ENCODE measurements at regions not wholly inside any gene's neighbourhood (a gene's known extent, or its start where the extent isn't known, plus 50 kb on each side); places are given as distances from the start of the nearest gene placed in this dataset.

GRCh38 chr17:15177343-15177742 is 87.8 kb downstream of the PMP22 start:
- Histone ChIP-seq H3K9me3 (ENCODE audit: control insufficient read depth, low read length) (no peaks in the 10 kb centered on the region), H3K4me3 (ENCODE audit: extremely low read depth, insufficient read depth, low read length, poor library complexity, severe bottlenecking) (no peak overlapping the region), H3K36me3 (ENCODE audit: control insufficient read depth, insufficient read depth, low read length) (no peaks in the 10 kb centered on the region), H3K4me1 (ENCODE audit: control insufficient read depth, insufficient read depth, low read length, poor library complexity, severe bottlenecking) (no peaks in the 10 kb centered on the region), H3K27ac (ENCODE audit: low read depth, low read length, severe bottlenecking) (no peak overlapping the region)
- WGBS, 2 experiments (ENCODE audit: insufficient coverage in 2 of 2): 100% methylated on average over 1 of the region's 2 CpGs; no CpG with 5 or more reads in 1 of the 2 experiments

- WGBS, 2 experiments (ENCODE audit: insufficient coverage in 2 of 2): 85% methylated on average over 3 to 5 of the region's 7 CpGs
- no peaks in the 10 kb centered on the region for H3K4me1 ChIP-seq (ENCODE audit: control insufficient read depth, insufficient read depth, low read length, poor library complexity, severe bottlenecking)
- H3K9me3 ChIP-seq (ENCODE audit: control insufficient read depth, low read length): no peaks in the 10 kb centered on the region
- H3K27ac ChIP-seq (ENCODE audit: low read depth, low read length, severe bottlenecking): no peak overlapping the region
- H3K4me3 ChIP-seq (ENCODE audit: extremely low read depth, insufficient read depth, low read length, poor library complexity, severe bottlenecking): no peak overlapping the region
- no peaks in the 10 kb centered on the region for H3K36me3 ChIP-seq (ENCODE audit: control insufficient read depth, insufficient read depth, low read length)
Observed at GRCh38 chr17:15175356-15175755, 89.8 kb downstream of the PMP22 start.

GRCh38 chr17:15171167-15172047 is 93.7 kb downstream of the PMP22 start:
- 30% methylated on average over 6 to 7 of the region's 9 CpGs for WGBS, 2 experiments (ENCODE audit: insufficient coverage in 2 of 2)
- H3K27ac ChIP-seq (ENCODE audit: low read depth, low read length, severe bottlenecking): no peak overlapping the region
- no peak overlapping the region for H3K4me3 ChIP-seq (ENCODE audit: extremely low read depth, insufficient read depth, low read length, poor library complexity, severe bottlenecking)
- no peaks in the 10 kb centered on the region for H3K4me1 ChIP-seq (ENCODE audit: control insufficient read depth, insufficient read depth, low read length, poor library complexity, severe bottlenecking)
- no peaks in the 10 kb centered on the region for H3K36me3 ChIP-seq (ENCODE audit: control insufficient read depth, insufficient read depth, low read length)
- H3K9me3 ChIP-seq (ENCODE audit: control insufficient read depth, low read length): no peaks in the 10 kb centered on the region

DNA sequence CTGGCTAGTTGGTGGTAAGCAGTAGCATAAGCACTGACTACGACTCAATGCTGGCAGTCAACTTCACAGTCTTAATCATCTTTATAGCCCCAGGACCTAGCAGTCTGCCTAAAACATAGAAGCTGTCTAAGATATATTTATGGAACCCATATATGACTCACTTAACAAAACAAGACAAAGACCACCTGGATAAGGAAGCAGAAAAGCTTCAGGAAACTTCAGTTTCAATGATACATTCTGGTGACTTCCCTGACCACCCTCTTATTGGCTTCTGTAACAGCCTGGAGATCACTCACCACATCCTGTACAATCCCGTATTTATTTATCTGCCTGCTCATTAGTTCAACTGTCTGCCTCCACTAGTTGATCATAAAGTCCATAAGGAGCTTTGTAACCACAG is 95.5 kb downstream of the PMP22 start:
- WGBS, 2 experiments (ENCODE audit: insufficient coverage in 2 of 2): 91 to 100% methylated on average over 1 to 2 of the region's 2 CpGs
- H3K27ac ChIP-seq (ENCODE audit: low read depth, low read length, severe bottlenecking): no peak overlapping the region
- H3K4me1 ChIP-seq (ENCODE audit: control insufficient read depth, insufficient read depth, low read length, poor library complexity, severe bottlenecking): no peaks in the 10 kb centered on the region
- no peak overlapping the region for H3K4me3 ChIP-seq (ENCODE audit: extremely low read depth, insufficient read depth, low read length, poor library complexity, severe bottlenecking)
- H3K36me3 ChIP-seq (ENCODE audit: control insufficient read depth, insufficient read depth, low read length): no peaks in the 10 kb centered on the region
- H3K9me3 ChIP-seq (ENCODE audit: control insufficient read depth, low read length): no peaks in the 10 kb centered on the region

GRCh38 chr17:15168379-15168778 is 96.7 kb downstream of the PMP22 start:
- Histone ChIP-seq H3K9me3 (ENCODE audit: control insufficient read depth, low read length) (no peaks in the 10 kb centered on the region), H3K4me1 (ENCODE audit: control insufficient read depth, insufficient read depth, low read length, poor library complexity, severe bottlenecking) (no peaks in the 10 kb centered on the region), H3K36me3 (ENCODE audit: control insufficient read depth, insufficient read depth, low read length) (no peaks in the 10 kb centered on the region), H3K27ac (ENCODE audit: low read depth, low read length, severe bottlenecking) (no peak overlapping the region), H3K4me3 (ENCODE audit: extremely low read depth, insufficient read depth, low read length, poor library complexity, severe bottlenecking) (no peak overlapping the region)
- WGBS, 2 experiments (ENCODE audit: insufficient coverage in 2 of 2): 97 to 100% methylated on average over 3 of the region's 4 CpGs

DNA sequence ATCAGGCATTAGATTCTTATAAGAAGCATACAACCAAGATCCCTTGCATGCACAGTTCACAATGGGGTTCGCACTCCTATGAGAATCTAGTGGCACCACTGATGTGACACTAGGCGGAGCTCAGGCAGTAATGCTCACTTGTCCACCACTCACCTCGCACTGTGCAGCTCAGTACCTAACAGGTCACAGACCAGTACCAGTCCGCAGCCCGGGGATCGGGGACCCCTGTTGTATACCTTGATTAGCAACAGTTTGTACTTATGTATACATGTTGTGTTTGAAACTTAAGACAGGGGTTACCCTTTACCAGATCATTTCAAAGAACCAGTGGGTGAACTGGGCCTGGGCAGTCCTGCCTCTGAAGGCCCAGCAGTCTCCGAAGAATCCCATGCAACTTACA is 103.7 kb downstream of the PMP22 start:
- H3K4me3 ChIP-seq (ENCODE audit: extremely low read depth, insufficient read depth, low read length, poor library complexity, severe bottlenecking): no peak overlapping the region

GRCh38 chr17:15157051-15157450 is 108.1 kb downstream of the PMP22 start:
- Histone ChIP-seq H3K4me1 (ENCODE audit: control insufficient read depth, insufficient read depth, low read length, poor library complexity, severe bottlenecking) (peaks cover 23% of the 10 kb centered on the region), H3K4me3 (ENCODE audit: extremely low read depth, insufficient read depth, low read length, poor library complexity, severe bottlenecking) (no peak overlapping the region), H3K9me3 (ENCODE audit: control insufficient read depth, low read length) (no peaks in the 10 kb centered on the region), H3K27ac (ENCODE audit: low read depth, low read length, severe bottlenecking) (no peak overlapping the region), H3K36me3 (ENCODE audit: control insufficient read depth, insufficient read depth, low read length) (no peaks in the 10 kb centered on the region)
- WGBS, 2 experiments (ENCODE audit: insufficient coverage in 2 of 2): 62 to 67% methylated on average over 5 of the region's 5 CpGs

More for the DNA sequence above, 103.7 kb downstream of the PMP22 start:
- no peaks in the 10 kb centered on the region for H3K9me3 ChIP-seq (ENCODE audit: control insufficient read depth, low read length)
- no peak overlapping the region for H3K27ac ChIP-seq (ENCODE audit: low read depth, low read length, severe bottlenecking)
- 98 to 100% methylated on average over 2 to 6 of the region's 7 CpGs for WGBS, 2 experiments (ENCODE audit: insufficient coverage in 2 of 2)
- H3K36me3 ChIP-seq (ENCODE audit: control insufficient read depth, insufficient read depth, low read length): no peaks in the 10 kb centered on the region
- H3K4me1 ChIP-seq (ENCODE audit: control insufficient read depth, insufficient read depth, low read length, poor library complexity, severe bottlenecking): peaks cover 11% of the 10 kb centered on the region

GRCh38 chr17:15154618-15155017 is 110.5 kb downstream of the PMP22 start:
- Histone ChIP-seq H3K9me3 (ENCODE audit: control insufficient read depth, low read length) (no peaks in the 10 kb centered on the region), H3K36me3 (ENCODE audit: control insufficient read depth, insufficient read depth, low read length) (no peaks in the 10 kb centered on the region), H3K4me3 (ENCODE audit: extremely low read depth, insufficient read depth, low read length, poor library complexity, severe bottlenecking) (no peak overlapping the region), H3K27ac (ENCODE audit: low read depth, low read length, severe bottlenecking) (no peak overlapping the region), H3K4me1 (ENCODE audit: control insufficient read depth, insufficient read depth, low read length, poor library complexity, severe bottlenecking) (peaks cover 23% of the 10 kb centered on the region)
- WGBS, 2 experiments (ENCODE audit: insufficient coverage in 2 of 2): 86 to 100% methylated on average over 1 of the region's 2 CpGs

- 88 to 93% methylated on average over 4 of the region's 5 CpGs for WGBS, 2 experiments (ENCODE audit: insufficient coverage in 2 of 2)
- Histone ChIP-seq H3K27ac (ENCODE audit: low read depth, low read length, severe bottlenecking) (no peak overlapping the region), H3K4me1 (ENCODE audit: control insufficient read depth, insufficient read depth, low read length, poor library complexity, severe bottlenecking) (no peaks in the 10 kb centered on the region), H3K36me3 (ENCODE audit: control insufficient read depth, insufficient read depth, low read length) (no peaks in the 10 kb centered on the region), H3K4me3 (ENCODE audit: extremely low read depth, insufficient read depth, low read length, poor library complexity, severe bottlenecking) (no peak overlapping the region), H3K9me3 (ENCODE audit: control insufficient read depth, low read length) (no peaks in the 10 kb centered on the region)
Observed at GRCh38 chr17:15145621-15146020, 119.5 kb downstream of the PMP22 start.

- no peaks in the 10 kb centered on the region for H3K4me1 ChIP-seq (ENCODE audit: control insufficient read depth, insufficient read depth, low read length, poor library complexity, severe bottlenecking)
- no peaks in the 10 kb centered on the region for H3K9me3 ChIP-seq (ENCODE audit: control insufficient read depth, low read length)
- H3K27ac ChIP-seq (ENCODE audit: low read depth, low read length, severe bottlenecking): no peak overlapping the region
- H3K36me3 ChIP-seq (ENCODE audit: control insufficient read depth, insufficient read depth, low read length): no peaks in the 10 kb centered on the region
- no peak overlapping the region for H3K4me3 ChIP-seq (ENCODE audit: extremely low read depth, insufficient read depth, low read length, poor library complexity, severe bottlenecking)
- 77 to 93% methylated on average over 5 of the region's 6 CpGs for WGBS, 2 experiments (ENCODE audit: insufficient coverage in 2 of 2)
Observed at GRCh38 chr17:15143524-15143923, 121.6 kb downstream of the PMP22 start.

DNA sequence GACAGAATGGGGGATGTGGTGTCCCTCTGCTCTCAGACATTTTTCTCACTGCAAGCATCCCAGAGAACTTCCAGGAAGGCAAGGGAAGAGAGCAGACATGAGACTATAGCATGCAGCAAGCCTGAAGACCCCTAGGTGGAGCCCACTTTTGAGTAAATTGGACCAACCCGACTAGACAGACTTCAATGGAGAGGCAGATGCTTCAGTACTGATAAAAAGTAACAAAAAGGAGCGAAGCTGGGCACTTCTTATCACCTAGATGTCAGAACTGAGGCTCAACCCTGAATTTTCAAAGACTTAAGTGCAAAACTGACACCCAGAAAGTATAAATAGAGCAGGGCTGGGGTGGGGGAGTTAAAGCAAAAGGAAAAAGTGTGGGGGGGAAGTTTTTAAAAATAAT is 130.8 kb downstream of the PMP22 start:
- Histone ChIP-seq H3K4me1 (ENCODE audit: control insufficient read depth, insufficient read depth, low read length, poor library complexity, severe bottlenecking) (no peaks in the 10 kb centered on the region), H3K4me3 (ENCODE audit: extremely low read depth, insufficient read depth, low read length, poor library complexity, severe bottlenecking) (no peak overlapping the region), H3K9me3 (ENCODE audit: control insufficient read depth, low read length) (no peaks in the 10 kb centered on the region), H3K27ac (ENCODE audit: low read depth, low read length, severe bottlenecking) (no peak overlapping the region), H3K36me3 (ENCODE audit: control insufficient read depth, insufficient read depth, low read length) (no peaks in the 10 kb centered on the region)
- WGBS, 2 experiments (ENCODE audit: insufficient coverage in 2 of 2): 75 to 100% methylated on average over 1 of the region's 2 CpGs

All from mesodermal cell (in vitro differentiated cells).